HG02970 (cell line): ENCODE measurements at regions not wholly inside any gene's neighbourhood (a gene's known extent, or its start where the extent isn't known, plus 50 kb on each side); places are given as distances from the start of the nearest gene placed in this dataset.
"Not testable (repeated sequence)": the region's sequence is repeated elsewhere in the genome, so short reads cannot be mapped to it uniquely, and the experiment has no call there.

Experiments
- ATAC-seq: cut with Tn5 transposase; IDR thresholded peaks from one replicate; pipeline ENCODE4 v1.9.1; 2021; ENCODE audit warnings: mild to moderate bottlenecking, moderate library complexity, moderate number of reproducible peaks; ENCODE audit not compliant: unreplicated experiment, low FRiP score

- no peak for ATAC-seq
These were observed 222.8 kb upstream of the MSX2 start for GRCh38 chr5:174501461-174502069.

GRCh38 chr5:174503086-174503460 lies 221.3 kb upstream of the MSX2 start:
- ATAC-seq: no peak

GRCh38 chr5:174503461-174504265 lies 220.7 kb upstream of the MSX2 start:
- ATAC-seq: no peak

- no peak for ATAC-seq
These were observed 220.1 kb upstream of the MSX2 start for GRCh38 chr5:174504266-174504726.

GRCh38 chr5:174505621-174506020 lies 218.8 kb upstream of the MSX2 start:
- ATAC-seq: no peak

- not testable (repeated sequence) for ATAC-seq
These were observed 213.5 kb upstream of the MSX2 start for GRCh38 chr5:174510782-174511453.

- no peak for ATAC-seq
These were observed 212.6 kb upstream of the MSX2 start for GRCh38 chr5:174511714-174512253.

GRCh38 chr5:174514325-174514724 lies 210.1 kb upstream of the MSX2 start:
- ATAC-seq: no peak

GRCh38 chr5:174514983-174515394 lies 209.4 kb upstream of the MSX2 start:
- no peak for ATAC-seq

GRCh38 chr5:174516741-174517140 lies 207.6 kb upstream of the MSX2 start:
- ATAC-seq: no peak

GRCh38 chr5:174518512-174518911 lies 205.9 kb upstream of the MSX2 start:
- ATAC-seq: no peak

- ATAC-seq: no peak
These were observed 203.7 kb upstream of the MSX2 start for GRCh38 chr5:174520420-174521396.

GRCh38 chr5:174521449-174521848 lies 202.9 kb upstream of the MSX2 start:
- ATAC-seq: no peak

GRCh38 chr5:174522480-174523260 lies 201.7 kb upstream of the MSX2 start:
- ATAC-seq: no peak

- ATAC-seq: no peak
These were observed 200.9 kb upstream of the MSX2 start for GRCh38 chr5:174523311-174524071.

- ATAC-seq: no peak
These were observed 200.0 kb upstream of the MSX2 start for GRCh38 chr5:174524351-174524750.

- no peak for ATAC-seq
These were observed 198.2 kb upstream of the MSX2 start for GRCh38 chr5:174526177-174526576.

- ATAC-seq: no peak
These were observed 196.4 kb upstream of the MSX2 start for GRCh38 chr5:174527916-174528540.
